ENCODE measurements at regions not wholly inside any gene's neighbourhood (a gene's known extent, or its start where the extent isn't known, plus 50 kb on each side); places are given as distances from the start of the nearest gene placed in this dataset.

DNA sequence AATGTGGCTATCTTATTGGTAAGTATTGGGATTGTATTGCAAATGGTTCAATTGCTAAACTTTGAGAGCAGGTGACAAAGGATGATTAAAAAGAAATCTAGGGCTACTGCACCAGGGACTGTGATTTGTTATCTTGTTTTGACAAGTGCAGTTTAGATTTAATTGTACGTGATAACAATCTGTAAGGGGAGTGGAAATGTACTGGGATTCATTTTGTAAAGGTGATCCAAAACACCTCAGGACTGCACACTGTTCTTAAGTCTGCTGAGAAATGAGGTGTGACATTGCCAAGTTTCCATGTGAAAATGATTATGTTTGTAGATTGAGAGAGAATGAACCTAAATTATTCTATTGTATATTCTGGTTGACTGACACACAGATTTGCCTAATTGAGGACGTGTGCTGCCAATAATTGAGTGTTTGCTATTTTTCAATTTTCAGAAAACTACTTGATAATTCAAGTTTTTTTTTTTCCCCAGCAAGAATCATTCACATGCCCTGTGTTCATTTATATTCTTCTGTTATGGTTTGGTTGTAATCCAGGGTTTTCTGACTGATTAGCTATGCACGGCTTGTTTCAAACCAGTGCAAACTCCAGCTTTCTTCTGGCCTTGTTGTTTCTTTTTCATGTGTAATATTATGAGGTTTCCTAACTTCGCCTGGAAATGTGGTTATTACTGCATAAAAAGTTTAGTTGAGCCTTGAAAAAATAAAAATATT, 308.0 kb downstream of the OLFM4 start:
- no peak overlapping the region for H3K4me3 ChIP-seq (ENCODE audit: insufficient read depth in 1 of 2, low read depth in 1 of 2, low read length in 2 of 2)
- H2BK120ac ChIP-seq (ENCODE audit: low read depth, low read length): no peak overlapping the region
- no peaks in the 10 kb centered on the region for H3K27me3 ChIP-seq (ENCODE audit: control insufficient read depth in 1 of 2, insufficient read depth in 1 of 2, low read length in 2 of 2)
- H4K91ac ChIP-seq (ENCODE audit: low read length): no peak overlapping the region
- DNase-seq: no peak
- no peak overlapping the region for H3K27ac ChIP-seq (ENCODE audit: low read length, poor library complexity, severe bottlenecking)
- H3K9ac ChIP-seq (ENCODE audit: low read length): no peak overlapping the region
- no peak overlapping the region for H2AFZ ChIP-seq (ENCODE audit: low read depth, low read length)
- H3K18ac ChIP-seq (ENCODE audit: low read depth in 1 of 2, low read length in 2 of 2): no peak overlapping the region
- H3K36me3 ChIP-seq (ENCODE audit: control insufficient read depth in 1 of 2, insufficient read depth in 2 of 2, low read depth in 1 of 2, low read length in 2 of 2): no peaks in the 10 kb centered on the region
- no peak overlapping the region for H3K14ac ChIP-seq (ENCODE audit: low read length in 2 of 2)
- H4K8ac ChIP-seq (ENCODE audit: low read length): no peak overlapping the region
- H3K79me1 ChIP-seq (replicated peaks; ENCODE audit: low read length, poor library complexity, severe bottlenecking): no peaks in the 10 kb centered on the region
- no peak overlapping the region for H3K4ac ChIP-seq (ENCODE audit: low read depth in 1 of 2, low read length in 2 of 2)
- H3K4me2 ChIP-seq (ENCODE audit: low read length, poor library complexity, severe bottlenecking): no peak overlapping the region
- WGBS: 80% methylated on average over 2 of the region's 4 CpGs
- no peak overlapping the region for H3K23ac ChIP-seq (ENCODE audit: low read length in 2 of 2)
- H2AK5ac ChIP-seq (ENCODE audit: low read length, severe bottlenecking): no peak overlapping the region
- H3K9me3 ChIP-seq (ENCODE audit: control insufficient read depth, low read length): no peaks in the 10 kb centered on the region
- H2BK12ac ChIP-seq (ENCODE audit: low read length in 2 of 2): no peak overlapping the region
- H3K4me1 ChIP-seq (ENCODE audit: control insufficient read depth, insufficient read depth, low read depth, low read length): no peaks in the 10 kb centered on the region
- H2BK5ac ChIP-seq (ENCODE audit: low read depth, low read length, poor library complexity, severe bottlenecking): no peak overlapping the region
- no peak overlapping the region for H2BK15ac ChIP-seq (ENCODE audit: low read depth, poor library complexity, severe bottlenecking)

DNA sequence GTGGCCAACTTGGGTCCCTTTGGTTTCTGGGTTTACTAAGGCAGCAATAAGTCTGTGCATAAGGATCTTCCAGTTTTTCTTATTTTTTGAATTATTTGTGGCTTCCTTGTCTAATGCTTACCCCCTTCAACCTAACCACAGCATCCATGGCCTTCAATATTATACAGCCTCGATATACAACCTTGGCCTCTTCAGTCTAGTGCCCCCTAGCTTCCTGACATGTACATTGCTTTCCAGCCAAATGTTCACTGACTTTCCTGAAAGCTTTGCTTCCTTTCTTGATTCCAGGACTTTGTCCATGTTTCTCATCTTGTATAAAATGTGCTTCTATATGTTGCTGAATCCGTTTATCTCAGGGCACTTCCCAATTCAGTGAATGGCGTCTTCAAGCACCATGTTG, 310.1 kb downstream of the OLFM4 start:
- no peak overlapping the region for H2BK15ac ChIP-seq (ENCODE audit: low read depth, poor library complexity, severe bottlenecking)
- DNase-seq: no peak
- H3K14ac ChIP-seq (ENCODE audit: low read length in 2 of 2): no peak overlapping the region
- H3K9ac ChIP-seq (ENCODE audit: low read length): no peak overlapping the region
- no peak overlapping the region for H2BK5ac ChIP-seq (ENCODE audit: low read depth, low read length, poor library complexity, severe bottlenecking)
- H3K4ac ChIP-seq (ENCODE audit: low read depth in 1 of 2, low read length in 2 of 2): no peak overlapping the region
- no peak overlapping the region for H2BK12ac ChIP-seq (ENCODE audit: low read length in 2 of 2)
- no peak overlapping the region for H3K4me2 ChIP-seq (ENCODE audit: low read length, poor library complexity, severe bottlenecking)
- no peak overlapping the region for H3K27ac ChIP-seq (ENCODE audit: low read length, poor library complexity, severe bottlenecking)
- no peak overlapping the region for H2AFZ ChIP-seq (ENCODE audit: low read depth, low read length)
- no peaks in the 10 kb centered on the region for H3K36me3 ChIP-seq (ENCODE audit: control insufficient read depth in 1 of 2, insufficient read depth in 2 of 2, low read depth in 1 of 2, low read length in 2 of 2)
- no peaks in the 10 kb centered on the region for H3K27me3 ChIP-seq (ENCODE audit: control insufficient read depth in 1 of 2, insufficient read depth in 1 of 2, low read length in 2 of 2)
- H3K9me3 ChIP-seq (ENCODE audit: control insufficient read depth, low read length): no peaks in the 10 kb centered on the region
- no peaks in the 10 kb centered on the region for H3K79me1 ChIP-seq (replicated peaks; ENCODE audit: low read length, poor library complexity, severe bottlenecking)
- WGBS: 42% methylated on average over 3 of the region's 3 CpGs
- no peak overlapping the region for H3K23ac ChIP-seq (ENCODE audit: low read length in 2 of 2)
- no peak overlapping the region for H3K4me3 ChIP-seq (ENCODE audit: insufficient read depth in 1 of 2, low read depth in 1 of 2, low read length in 2 of 2)
- H3K18ac ChIP-seq (ENCODE audit: low read depth in 1 of 2, low read length in 2 of 2): no peak overlapping the region
- no peak overlapping the region for H4K91ac ChIP-seq (ENCODE audit: low read length)
- H2BK120ac ChIP-seq (ENCODE audit: low read depth, low read length): no peak overlapping the region
- H2AK5ac ChIP-seq (ENCODE audit: low read length, severe bottlenecking): no peak overlapping the region
- no peaks in the 10 kb centered on the region for H3K4me1 ChIP-seq (ENCODE audit: control insufficient read depth, insufficient read depth, low read depth, low read length)
- no peak overlapping the region for H4K8ac ChIP-seq (ENCODE audit: low read length)

DNA sequence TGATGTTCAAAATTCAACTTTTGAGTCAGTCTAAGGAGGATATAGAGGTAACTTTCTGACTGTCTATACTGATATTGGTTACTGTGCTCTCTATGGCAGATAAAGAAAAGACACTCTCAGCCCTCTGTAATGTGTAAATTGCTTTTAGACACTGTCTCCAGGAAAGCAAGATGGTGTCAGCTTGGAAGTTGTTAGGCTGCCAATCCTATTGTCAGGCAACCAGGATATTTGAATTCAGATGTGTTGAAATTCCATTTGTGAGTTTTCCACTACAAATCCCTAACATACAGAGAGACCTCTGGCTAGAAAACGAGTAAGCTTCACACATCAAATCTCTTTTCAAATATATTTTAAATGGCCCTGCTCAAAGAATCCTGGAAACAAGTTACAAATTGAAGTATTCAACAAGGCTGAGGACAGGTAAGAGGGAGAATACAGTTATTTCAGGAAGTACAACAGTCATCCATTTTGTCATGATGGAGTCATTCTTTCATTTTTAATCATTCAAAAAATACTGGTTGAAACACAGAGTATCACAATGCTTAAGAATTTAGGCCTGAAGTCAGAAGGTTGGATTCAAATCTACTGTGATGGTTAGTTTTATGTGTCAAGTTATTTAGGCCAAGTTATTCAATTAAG, 312.0 kb downstream of the OLFM4 start:
- H2AFZ ChIP-seq (ENCODE audit: low read depth, low read length): no peak overlapping the region
- no peak overlapping the region for H3K9ac ChIP-seq (ENCODE audit: low read length)
- H3K23ac ChIP-seq (ENCODE audit: low read length in 2 of 2): no peak overlapping the region
- H2BK120ac ChIP-seq (ENCODE audit: low read depth, low read length): no peak overlapping the region
- H3K27ac ChIP-seq (ENCODE audit: low read length, poor library complexity, severe bottlenecking): no peak overlapping the region
- no peaks in the 10 kb centered on the region for H3K36me3 ChIP-seq (ENCODE audit: control insufficient read depth in 1 of 2, insufficient read depth in 2 of 2, low read depth in 1 of 2, low read length in 2 of 2)
- no peak overlapping the region for H2BK15ac ChIP-seq (ENCODE audit: low read depth, poor library complexity, severe bottlenecking)
- no peaks in the 10 kb centered on the region for H3K9me3 ChIP-seq (ENCODE audit: control insufficient read depth, low read length)
- no peaks in the 10 kb centered on the region for H3K4me1 ChIP-seq (ENCODE audit: control insufficient read depth, insufficient read depth, low read depth, low read length)
- H4K8ac ChIP-seq (ENCODE audit: low read length): no peak overlapping the region
- no peak overlapping the region for H2AK5ac ChIP-seq (ENCODE audit: low read length, severe bottlenecking)
- H3K4me2 ChIP-seq (ENCODE audit: low read length, poor library complexity, severe bottlenecking): no peak overlapping the region
- H3K79me1 ChIP-seq (replicated peaks; ENCODE audit: low read length, poor library complexity, severe bottlenecking): no peaks in the 10 kb centered on the region
- no peaks in the 10 kb centered on the region for H3K27me3 ChIP-seq (ENCODE audit: control insufficient read depth in 1 of 2, insufficient read depth in 1 of 2, low read length in 2 of 2)
- DNase-seq: no peak
- H4K91ac ChIP-seq (ENCODE audit: low read length): no peak overlapping the region
- no peak overlapping the region for H3K18ac ChIP-seq (ENCODE audit: low read depth in 1 of 2, low read length in 2 of 2)
- no peak overlapping the region for H2BK12ac ChIP-seq (ENCODE audit: low read length in 2 of 2)
- WGBS: 33% methylated on average over 1 of the region's 1 CpG
- H3K14ac ChIP-seq (ENCODE audit: low read length in 2 of 2): no peak overlapping the region
- H3K4ac ChIP-seq (ENCODE audit: low read depth in 1 of 2, low read length in 2 of 2): no peak overlapping the region
- no peak overlapping the region for H3K4me3 ChIP-seq (ENCODE audit: insufficient read depth in 1 of 2, low read depth in 1 of 2, low read length in 2 of 2)
- H2BK5ac ChIP-seq (ENCODE audit: low read depth, low read length, poor library complexity, severe bottlenecking): no peak overlapping the region

DNA sequence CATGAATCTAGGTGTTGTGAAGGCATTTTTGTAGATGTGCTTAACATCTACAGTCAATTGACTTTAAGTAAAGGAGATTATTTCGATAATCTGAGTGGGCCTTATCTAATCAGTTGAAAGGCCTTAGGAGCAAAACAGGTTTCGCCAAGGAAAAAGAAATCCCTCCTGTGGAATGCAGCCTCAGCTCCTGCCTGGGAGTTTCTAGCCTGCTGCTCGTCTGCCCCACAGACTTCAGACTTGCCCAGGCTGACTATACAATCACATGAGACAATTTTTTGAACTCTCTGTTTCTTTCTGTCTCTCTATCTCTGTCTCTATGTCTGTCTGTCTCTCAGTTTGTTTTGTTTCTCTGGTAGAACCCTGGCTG, 312.5 kb downstream of the OLFM4 start:
- H2AK5ac ChIP-seq (ENCODE audit: low read length, severe bottlenecking): no peak overlapping the region
- no peak overlapping the region for H2BK5ac ChIP-seq (ENCODE audit: low read depth, low read length, poor library complexity, severe bottlenecking)
- H3K23ac ChIP-seq (ENCODE audit: low read length in 2 of 2): no peak overlapping the region
- 79% methylated on average over 3 of the region's 3 CpGs for WGBS
- H3K27ac ChIP-seq (ENCODE audit: low read length, poor library complexity, severe bottlenecking): no peak overlapping the region
- no peaks in the 10 kb centered on the region for H3K9me3 ChIP-seq (ENCODE audit: control insufficient read depth, low read length)
- no peaks in the 10 kb centered on the region for H3K36me3 ChIP-seq (ENCODE audit: control insufficient read depth in 1 of 2, insufficient read depth in 2 of 2, low read depth in 1 of 2, low read length in 2 of 2)
- H3K4me1 ChIP-seq (ENCODE audit: control insufficient read depth, insufficient read depth, low read depth, low read length): no peaks in the 10 kb centered on the region
- no peaks in the 10 kb centered on the region for H3K79me1 ChIP-seq (replicated peaks; ENCODE audit: low read length, poor library complexity, severe bottlenecking)
- no peak overlapping the region for H4K91ac ChIP-seq (ENCODE audit: low read length)
- H4K8ac ChIP-seq (ENCODE audit: low read length): no peak overlapping the region
- no peak overlapping the region for H3K4me2 ChIP-seq (ENCODE audit: low read length, poor library complexity, severe bottlenecking)
- H3K14ac ChIP-seq (ENCODE audit: low read length in 2 of 2): no peak overlapping the region
- no peak overlapping the region for H3K18ac ChIP-seq (ENCODE audit: low read depth in 1 of 2, low read length in 2 of 2)
- H3K4ac ChIP-seq (ENCODE audit: low read depth in 1 of 2, low read length in 2 of 2): no peak overlapping the region
- no peak overlapping the region for H3K4me3 ChIP-seq (ENCODE audit: insufficient read depth in 1 of 2, low read depth in 1 of 2, low read length in 2 of 2)
- H2BK120ac ChIP-seq (ENCODE audit: low read depth, low read length): no peak overlapping the region
- no peak for DNase-seq
- H2BK12ac ChIP-seq (ENCODE audit: low read length in 2 of 2): no peak overlapping the region
- H2AFZ ChIP-seq (ENCODE audit: low read depth, low read length): no peak overlapping the region
- H3K27me3 ChIP-seq (ENCODE audit: control insufficient read depth in 1 of 2, insufficient read depth in 1 of 2, low read length in 2 of 2): no peaks in the 10 kb centered on the region
- H3K9ac ChIP-seq (ENCODE audit: low read length): no peak overlapping the region
- H2BK15ac ChIP-seq (ENCODE audit: low read depth, poor library complexity, severe bottlenecking): no peak overlapping the region

Measured in mesenchymal stem cell (in vitro differentiated cells and primary cell).